ENCODE measurements at regions not wholly inside any gene's neighbourhood (a gene's known extent, or its start where the extent isn't known, plus 50 kb on each side); places are given as distances from the start of the nearest gene placed in this dataset.

- TF ChIP-seq CTCF (IDR thresholded peaks at IDR 0.05; ENCODE audit: low read depth, low read length), result no peak
- no peaks in the 10 kb centered on the region for H3K4me1 ChIP-seq
- DNase-seq, result no peak
These were observed 620.3 kb upstream of the PCDH20 start for GRCh38 chr13:62035981-62036380.

GRCh38 chr13:62033934-62034333 is 618.3 kb upstream of the PCDH20 start:
- no peak for TF ChIP-seq CTCF (IDR thresholded peaks at IDR 0.05; ENCODE audit: low read depth, low read length)
- H3K4me1 ChIP-seq, result no peaks in the 10 kb centered on the region
- no peaks in the 10 kb centered on the region for H3K27me3 ChIP-seq
- DNase-seq, result no peak
- no peaks in the 10 kb centered on the region for H3K36me3 ChIP-seq
- no peak overlapping the region for H3K4me3 ChIP-seq (ENCODE audit: low read depth, low read length)
- no peaks in the 10 kb centered on the region for H3K9me3 ChIP-seq

More at GRCh38 chr13:62035981-62036380, 620.3 kb upstream of the PCDH20 start:
- no peak overlapping the region for H3K4me3 ChIP-seq (ENCODE audit: low read depth, low read length)
- H3K36me3 ChIP-seq, result no peaks in the 10 kb centered on the region
- H3K9me3 ChIP-seq, result no peaks in the 10 kb centered on the region
- H3K27me3 ChIP-seq, result no peaks in the 10 kb centered on the region

- no peak overlapping the region for H3K4me3 ChIP-seq (ENCODE audit: low read depth, low read length)
- H3K36me3 ChIP-seq, result no peaks in the 10 kb centered on the region
- no peak for TF ChIP-seq CTCF (IDR thresholded peaks at IDR 0.05; ENCODE audit: low read depth, low read length)
- H3K27me3 ChIP-seq, result no peaks in the 10 kb centered on the region
- no peaks in the 10 kb centered on the region for H3K9me3 ChIP-seq
- H3K4me1 ChIP-seq, result no peaks in the 10 kb centered on the region; the same call in 1 of the 2 replicates
- DNase-seq, result no peak
These were observed 606.7 kb upstream of the PCDH20 start for GRCh38 chr13:62022369-62022768.

- Histone ChIP-seq H3K4me3 (ENCODE audit: low read depth, low read length) (no peak overlapping the region), H3K36me3 (no peaks in the 10 kb centered on the region), H3K27me3 (no peaks in the 10 kb centered on the region), H3K9me3 (no peaks in the 10 kb centered on the region), H3K4me1 (peaks cover 5% of the 10 kb centered on the region; the same call in 1 of the 2 replicates)
- DNase-seq, result no peak
- no peak for TF ChIP-seq CTCF (IDR thresholded peaks at IDR 0.05; ENCODE audit: low read depth, low read length)
These were observed 604.2 kb upstream of the PCDH20 start for GRCh38 chr13:62019858-62020257.

- DNase-seq, result no peak
- no peaks in the 10 kb centered on the region for H3K9me3 ChIP-seq
- H3K4me3 ChIP-seq (ENCODE audit: low read depth, low read length), result peak overlapping the region; percentile 54
- 0 out of 2 replicates have a peak, but pooled peaks cover 5% of the 10 kb centered on the region for H3K4me1 ChIP-seq
- H3K36me3 ChIP-seq, result no peaks in the 10 kb centered on the region
- TF ChIP-seq CTCF (IDR thresholded peaks at IDR 0.05; ENCODE audit: low read depth, low read length), result peak; percentile 44
- no peaks in the 10 kb centered on the region for H3K27me3 ChIP-seq
These were observed 598.6 kb upstream of the PCDH20 start for GRCh38 chr13:62014299-62014698.

GRCh38 chr13:62003452-62003851 is 587.8 kb upstream of the PCDH20 start:
- no peak for DNase-seq
- H3K36me3 ChIP-seq, result no peaks in the 10 kb centered on the region
- no peak overlapping the region for H3K4me3 ChIP-seq (ENCODE audit: low read depth, low read length)
- no peak for TF ChIP-seq CTCF (IDR thresholded peaks at IDR 0.05; ENCODE audit: low read depth, low read length)
- no peaks in the 10 kb centered on the region for H3K27me3 ChIP-seq
- H3K9me3 ChIP-seq, result no peaks in the 10 kb centered on the region
- no peaks in the 10 kb centered on the region for H3K4me1 ChIP-seq

All from BE2C (cell line).